GM18498 (cell line): ENCODE measurements at regions not wholly inside any gene's neighbourhood (a gene's known extent, or its start where the extent isn't known, plus 50 kb on each side); places are given as distances from the start of the nearest gene placed in this dataset.

Experiments used
- ATAC-seq: cut with Tn5 transposase; IDR thresholded peaks from one replicate; pipeline ENCODE4 v1.9.1; 2021; ENCODE audit warnings: mild to moderate bottlenecking, moderate library complexity; ENCODE audit not compliant: unreplicated experiment

- no peak for ATAC-seq
Measured at GRCh38 chr18:22109535-22109934, 59.9 kb upstream of the GATA6 start.

- no peak for ATAC-seq
Measured at GRCh38 chr18:22110461-22110924, 58.9 kb upstream of the GATA6 start.

DNA sequence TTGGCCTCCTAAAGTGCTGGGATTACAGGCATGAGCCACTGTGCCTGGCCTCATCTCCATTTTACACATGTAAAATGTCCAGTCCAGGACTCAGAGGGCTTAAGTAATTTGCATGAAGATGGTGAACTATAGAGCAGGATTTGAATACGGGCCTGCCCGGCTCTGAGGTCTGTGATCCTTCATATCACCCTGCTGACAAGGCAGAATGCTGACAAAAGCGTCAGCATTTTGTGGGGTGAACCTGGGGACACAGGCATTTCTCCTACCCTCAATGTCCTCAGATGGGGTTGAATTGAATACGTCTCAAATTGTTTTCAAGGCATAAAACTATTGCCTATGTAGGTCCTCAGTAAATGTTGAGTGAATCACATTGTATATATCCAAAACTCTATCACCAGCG is 57.2 kb upstream of the GATA6 start:
- no peak for ATAC-seq

DNA sequence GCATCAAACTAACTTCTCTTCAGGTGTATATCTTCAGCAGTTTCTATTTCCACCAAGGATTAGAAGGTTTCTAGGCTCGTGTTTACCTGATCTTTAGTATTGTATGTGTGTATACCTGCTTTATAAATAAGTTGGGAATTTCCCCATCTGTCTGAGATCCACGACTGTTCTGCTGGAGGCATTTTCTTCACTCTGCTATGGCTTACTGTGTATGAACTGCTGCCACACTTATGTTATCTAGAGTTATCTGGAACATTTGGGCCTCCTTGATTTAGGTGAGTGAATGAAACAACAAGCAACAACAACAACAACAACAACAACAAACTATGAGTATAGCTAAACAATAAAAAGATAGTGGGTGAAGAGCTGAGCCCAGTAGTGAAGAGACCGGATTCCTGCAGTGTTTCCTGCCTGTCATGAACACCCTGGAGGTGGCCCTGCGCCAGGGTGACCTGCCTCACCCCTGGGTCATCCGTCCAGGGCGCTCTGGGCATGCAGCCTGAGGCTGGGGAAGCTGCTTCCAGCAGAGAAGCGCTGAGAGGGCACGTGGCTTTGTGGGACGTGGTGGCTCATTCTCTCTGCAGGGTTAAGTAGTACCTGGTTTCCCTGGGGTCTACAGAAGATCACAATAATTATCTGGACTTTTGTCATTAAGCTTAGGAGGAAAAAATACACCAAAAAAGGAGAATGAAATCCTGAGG is 56.1 kb upstream of the GATA6 start:
- ATAC-seq: no peak

- no peak for ATAC-seq
Measured at GRCh38 chr18:22114526-22115321, 54.7 kb upstream of the GATA6 start.

DNA sequence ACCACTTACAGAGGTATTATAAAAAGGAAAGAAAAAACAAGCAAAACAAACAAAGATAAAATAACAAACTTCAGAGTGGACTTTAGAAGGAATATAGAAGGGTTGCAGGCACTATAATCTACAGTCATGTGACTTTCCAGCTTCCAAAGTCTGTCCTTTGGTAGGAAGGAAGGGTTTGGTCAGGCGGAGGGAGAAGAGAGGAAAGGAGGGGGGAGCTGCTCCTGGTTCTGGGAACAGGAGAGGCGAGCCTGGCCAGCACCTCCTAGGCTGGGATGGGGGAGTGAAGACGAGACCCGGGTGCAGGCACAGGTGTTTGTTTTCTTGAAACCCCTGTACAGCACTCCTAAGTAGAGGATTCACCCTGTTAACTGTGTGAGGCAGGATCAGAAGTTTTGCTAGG is 53.8 kb upstream of the GATA6 start:
- no peak for ATAC-seq
